MM.1S (cell line): ENCODE measurements at regions not wholly inside any gene's neighbourhood (a gene's known extent, or its start where the extent isn't known, plus 50 kb on each side); places are given as distances from the start of the nearest gene placed in this dataset.

ENCODE experiments used
- EZH2 ChIP-seq: fragments of 300-600 bp; sonication (generic); optimal IDR thresholded peaks from 2 replicates; pipeline ENCODE3; 2017; ENCODE audit warnings: low read depth, mild to moderate bottlenecking, antibody characterized with exemption, low read length, mixed read lengths
- TF ChIP-seq, protein P1 (sequence below): fragments of 300-600 bp; sonication (generic); IDR thresholded peaks from 2 replicates; pipeline ENCODE4 v1.5.1; 2016; ENCODE audit warnings: antibody characterized with exemption, low read length, mixed read lengths

GRCh38 chrX:151082077-151082948, 94.1 kb upstream of the GPR50 start:
- TF ChIP-seq, protein P1, sequence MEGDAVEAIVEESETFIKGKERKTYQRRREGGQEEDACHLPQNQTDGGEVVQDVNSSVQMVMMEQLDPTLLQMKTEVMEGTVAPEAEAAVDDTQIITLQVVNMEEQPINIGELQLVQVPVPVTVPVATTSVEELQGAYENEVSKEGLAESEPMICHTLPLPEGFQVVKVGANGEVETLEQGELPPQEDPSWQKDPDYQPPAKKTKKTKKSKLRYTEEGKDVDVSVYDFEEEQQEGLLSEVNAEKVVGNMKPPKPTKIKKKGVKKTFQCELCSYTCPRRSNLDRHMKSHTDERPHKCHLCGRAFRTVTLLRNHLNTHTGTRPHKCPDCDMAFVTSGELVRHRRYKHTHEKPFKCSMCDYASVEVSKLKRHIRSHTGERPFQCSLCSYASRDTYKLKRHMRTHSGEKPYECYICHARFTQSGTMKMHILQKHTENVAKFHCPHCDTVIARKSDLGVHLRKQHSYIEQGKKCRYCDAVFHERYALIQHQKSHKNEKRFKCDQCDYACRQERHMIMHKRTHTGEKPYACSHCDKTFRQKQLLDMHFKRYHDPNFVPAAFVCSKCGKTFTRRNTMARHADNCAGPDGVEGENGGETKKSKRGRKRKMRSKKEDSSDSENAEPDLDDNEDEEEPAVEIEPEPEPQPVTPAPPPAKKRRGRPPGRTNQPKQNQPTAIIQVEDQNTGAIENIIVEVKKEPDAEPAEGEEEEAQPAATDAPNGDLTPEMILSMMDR = peak; percentile 83
- TF ChIP-seq EZH2 = no peak
